HEK293T (cell line): ENCODE measurements at regions not wholly inside any gene's neighbourhood (a gene's known extent, or its start where the extent isn't known, plus 50 kb on each side); places are given as distances from the start of the nearest gene placed in this dataset.

ENCODE experiments used
- FOXA1 ChIP-seq: fragments of 450-650 bp; IDR thresholded peaks from 2 replicates; pipeline ENCODE4 v1.6.1; 2016; ENCODE audit warnings: mild to moderate bottlenecking
- HDGF ChIP-seq: fragments of 450-650 bp; IDR thresholded peaks from 2 replicates; pipeline ENCODE4 v1.6.1; 2017; ENCODE audit warnings: antibody characterized with exemption, borderline replicate concordance
- NFRKB ChIP-seq: fragments of 450-650 bp; IDR thresholded peaks from 2 replicates; pipeline ENCODE4 v1.6.1; 2016; ENCODE audit warnings: mild to moderate bottlenecking, moderate library complexity
- SUZ12 ChIP-seq: fragments of 450-650 bp; IDR thresholded peaks from 2 replicates; pipeline ENCODE4 v1.6.1; 2016; ENCODE audit warnings: mild to moderate bottlenecking
- TF ChIP-seq, protein P1 (sequence below): fragments of 450-650 bp; IDR thresholded peaks from 2 replicates; pipeline ENCODE4 v1.6.1; 2016

GRCh38 chr2:20935168-20935775, 108.6 kb downstream of the APOB start:
- TF ChIP-seq, protein P1, sequence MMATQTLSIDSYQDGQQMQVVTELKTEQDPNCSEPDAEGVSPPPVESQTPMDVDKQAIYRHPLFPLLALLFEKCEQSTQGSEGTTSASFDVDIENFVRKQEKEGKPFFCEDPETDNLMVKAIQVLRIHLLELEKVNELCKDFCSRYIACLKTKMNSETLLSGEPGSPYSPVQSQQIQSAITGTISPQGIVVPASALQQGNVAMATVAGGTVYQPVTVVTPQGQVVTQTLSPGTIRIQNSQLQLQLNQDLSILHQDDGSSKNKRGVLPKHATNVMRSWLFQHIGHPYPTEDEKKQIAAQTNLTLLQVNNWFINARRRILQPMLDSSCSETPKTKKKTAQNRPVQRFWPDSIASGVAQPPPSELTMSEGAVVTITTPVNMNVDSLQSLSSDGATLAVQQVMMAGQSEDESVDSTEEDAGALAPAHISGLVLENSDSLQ: no peak
- TF ChIP-seq NFRKB (no peak), FOXA1 (no peak), SUZ12 (no peak), HDGF (no peak)
